GM18508 (cell line): ENCODE measurements at regions not wholly inside any gene's neighbourhood (a gene's known extent, or its start where the extent isn't known, plus 50 kb on each side); places are given as distances from the start of the nearest gene placed in this dataset.

Experiments used
- ATAC-seq: cut with Tn5 transposase; IDR thresholded peaks from one replicate; pipeline ENCODE4 v1.9.1; 2021; ENCODE audit warnings: moderate number of reproducible peaks; ENCODE audit not compliant: insufficient read depth, unreplicated experiment

GRCh38 chr1:73136975-73137374, 854.6 kb upstream of the NEGR1 start:
- no peak for ATAC-seq

GRCh38 chr1:73106931-73107330, 824.6 kb upstream of the NEGR1 start:
- no peak for ATAC-seq

- ATAC-seq = no peak
Measured at GRCh38 chr1:73105755-73106154, 823.4 kb upstream of the NEGR1 start.

- no peak for ATAC-seq
Measured at GRCh38 chr1:73104749-73105148, 822.4 kb upstream of the NEGR1 start.

- ATAC-seq = no peak
Measured at GRCh38 chr1:73100216-73100615, 817.9 kb upstream of the NEGR1 start.

- ATAC-seq = no peak
Measured at GRCh38 chr1:73097917-73098316, 815.6 kb upstream of the NEGR1 start.

GRCh38 chr1:73096841-73097240, 814.5 kb upstream of the NEGR1 start:
- no peak for ATAC-seq

- ATAC-seq = no peak
Measured at GRCh38 chr1:73092383-73092782, 810.0 kb upstream of the NEGR1 start.

GRCh38 chr1:73066866-73067265, 784.5 kb upstream of the NEGR1 start:
- no peak for ATAC-seq

- no peak for ATAC-seq
Measured at GRCh38 chr1:73065339-73066041, 783.2 kb upstream of the NEGR1 start.

GRCh38 chr1:73056826-73057225, 774.5 kb upstream of the NEGR1 start:
- ATAC-seq = no peak

- ATAC-seq = no peak
Measured at GRCh38 chr1:73044241-73045036, 762.1 kb upstream of the NEGR1 start.

GRCh38 chr1:73042403-73042802, 760.1 kb upstream of the NEGR1 start:
- ATAC-seq = no peak

GRCh38 chr1:73040811-73041210, 758.5 kb upstream of the NEGR1 start:
- no peak for ATAC-seq

GRCh38 chr1:73034271-73034670, 751.9 kb upstream of the NEGR1 start:
- no peak for ATAC-seq

- no peak for ATAC-seq
Measured at GRCh38 chr1:73033640-73034039, 751.3 kb upstream of the NEGR1 start.

- no peak for ATAC-seq
Measured at GRCh38 chr1:73029571-73029970, 747.2 kb upstream of the NEGR1 start.

GRCh38 chr1:73026114-73026513, 743.8 kb upstream of the NEGR1 start:
- no peak for ATAC-seq

GRCh38 chr1:73009938-73010337, 727.6 kb upstream of the NEGR1 start:
- no peak for ATAC-seq

- no peak for ATAC-seq
Measured at GRCh38 chr1:73009311-73009710, 727.0 kb upstream of the NEGR1 start.

GRCh38 chr1:72997624-72998023, 715.3 kb upstream of the NEGR1 start:
- no peak for ATAC-seq

GRCh38 chr1:72997041-72997440, 714.7 kb upstream of the NEGR1 start:
- no peak for ATAC-seq
